Tibial nerve (tissue), 4 donors: ENCODE measurements at regions not wholly inside any gene's neighbourhood (a gene's known extent, or its start where the extent isn't known, plus 50 kb on each side); places are given as distances from the start of the nearest gene placed in this dataset.

ENCODE experiments used
- DNase-seq, 2 donors: peaks; one replicate each; pipeline ENCODE4 v3.0.0-alpha.2; 2019; ENCODE audit warnings: low spot score in 2 of 2
- H3K27ac ChIP-seq, 4 donors: fragments of 200-600 bp; sonication (generic) in 3 of 4; one replicate each; pipeline ENCODE4 v1.5.1; 2017 to 2019; ENCODE audit warnings: mild to moderate bottlenecking in 1 of 4
- H3K27me3 ChIP-seq, 2 donors: fragments of 200-600 bp; sonication (generic) in 1 of 2; one replicate each; pipeline versions ENCODE4 v1.5.1 to v1.6.0; 2017 to 2019
- H3K36me3 ChIP-seq, 3 donors: fragments of 200-600 bp; sonication (generic); one replicate each; pipeline ENCODE4 v1.5.1; 2018 to 2019
- H3K4me1 ChIP-seq, 4 donors: fragments of 200-600 bp; sonication (generic) in 3 of 4; one replicate each; pipeline ENCODE4 v1.5.1; 2017 to 2019
- H3K4me3 ChIP-seq, 4 donors: fragments of 200-600 bp; sonication (generic) in 3 of 4; one replicate each; pipeline ENCODE4 v1.5.1; 2017 to 2019; ENCODE audit warnings: mild to moderate bottlenecking in 1 of 4, moderate library complexity in 1 of 4
- H3K9me3 ChIP-seq, 4 donors: fragments of 200-600 bp; sonication (generic) in 3 of 4; one replicate each; pipeline ENCODE4 v1.5.1; 2017 to 2019
- EP300 ChIP-seq, 2 donors: sonication (generic); formaldehyde crosslinking; IDR thresholded peaks; one replicate each; pipeline ENCODE4 v1.6.1; 2017; ENCODE audit warnings: antibody characterized with exemption in 2 of 2, mild to moderate bottlenecking in 1 of 2
- POLR2A ChIP-seq, 2 donors: fragments of 450-650 bp; IDR thresholded peaks; one replicate each; pipeline ENCODE4 v1.6.1; 2017; ENCODE audit warnings: antibody characterized with exemption in 2 of 2, mild to moderate bottlenecking in 2 of 2, moderate library complexity in 2 of 2
- WGBS, 2 donors: methylation state at CpG; one replicate each; pipeline ENCODE4 v1.1.5; 2018; 5-methylcytosine and 5-hydroxymethylcytosine counted together
- TF ChIP-seq, protein P1 (sequence below), 5 experiments: fragments of 200-600 bp in 3 of 5; fragments of 450-650 bp in 2 of 5; sonication (generic) in 3 of 5; IDR thresholded peaks; one replicate each; pipeline ENCODE4 v1.5.1; 2016 to 2019; ENCODE audit warnings: antibody characterized with exemption in 5 of 5, mild to moderate bottlenecking in 3 of 5, moderate library complexity in 2 of 5

DNA sequence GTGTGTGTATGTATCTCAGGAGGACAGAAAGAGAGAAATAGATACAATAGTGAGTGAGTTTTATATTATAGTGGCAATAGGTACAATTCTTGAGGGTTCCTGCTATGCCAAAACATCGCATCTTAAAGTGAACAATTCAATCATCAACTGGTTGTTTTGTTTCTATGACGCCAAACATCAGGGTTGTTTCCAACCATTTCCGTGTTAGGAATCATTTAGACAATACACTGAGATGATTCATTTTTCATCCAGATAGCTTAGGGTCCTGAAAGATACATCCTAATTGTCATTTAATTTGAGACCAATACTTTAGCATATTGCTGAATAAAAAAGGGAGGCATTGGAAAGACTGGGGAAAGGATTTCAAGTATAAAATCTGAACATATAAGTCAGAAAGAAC is 472.2 kb downstream of the MCTP2 start:
- H3K4me3 ChIP-seq = no peak overlapping the region
- H3K9me3 ChIP-seq = peaks cover 0 to 6% (median 0%) of the 10 kb centered on the region in 4 donors
- no peaks in the 10 kb centered on the region for H3K36me3 ChIP-seq
- no peaks in the 10 kb centered on the region for H3K27me3 ChIP-seq
- peaks cover 0 to 4% (median 0%) of the 10 kb centered on the region in 4 donors for H3K4me1 ChIP-seq
- WGBS, 2 donors = 60 to 62% methylated on average over 3 of the region's 3 CpGs
- DNase-seq = no peak
- TF ChIP-seq, protein P1, sequence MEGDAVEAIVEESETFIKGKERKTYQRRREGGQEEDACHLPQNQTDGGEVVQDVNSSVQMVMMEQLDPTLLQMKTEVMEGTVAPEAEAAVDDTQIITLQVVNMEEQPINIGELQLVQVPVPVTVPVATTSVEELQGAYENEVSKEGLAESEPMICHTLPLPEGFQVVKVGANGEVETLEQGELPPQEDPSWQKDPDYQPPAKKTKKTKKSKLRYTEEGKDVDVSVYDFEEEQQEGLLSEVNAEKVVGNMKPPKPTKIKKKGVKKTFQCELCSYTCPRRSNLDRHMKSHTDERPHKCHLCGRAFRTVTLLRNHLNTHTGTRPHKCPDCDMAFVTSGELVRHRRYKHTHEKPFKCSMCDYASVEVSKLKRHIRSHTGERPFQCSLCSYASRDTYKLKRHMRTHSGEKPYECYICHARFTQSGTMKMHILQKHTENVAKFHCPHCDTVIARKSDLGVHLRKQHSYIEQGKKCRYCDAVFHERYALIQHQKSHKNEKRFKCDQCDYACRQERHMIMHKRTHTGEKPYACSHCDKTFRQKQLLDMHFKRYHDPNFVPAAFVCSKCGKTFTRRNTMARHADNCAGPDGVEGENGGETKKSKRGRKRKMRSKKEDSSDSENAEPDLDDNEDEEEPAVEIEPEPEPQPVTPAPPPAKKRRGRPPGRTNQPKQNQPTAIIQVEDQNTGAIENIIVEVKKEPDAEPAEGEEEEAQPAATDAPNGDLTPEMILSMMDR (IDR thresholded peaks at IDR 0.05) = no peak
- TF ChIP-seq EP300 (IDR thresholded peaks at IDR 0.05) = no peak
- TF ChIP-seq POLR2A (IDR thresholded peaks at IDR 0.05) = no peak
- H3K27ac ChIP-seq = no peak overlapping the region

DNA sequence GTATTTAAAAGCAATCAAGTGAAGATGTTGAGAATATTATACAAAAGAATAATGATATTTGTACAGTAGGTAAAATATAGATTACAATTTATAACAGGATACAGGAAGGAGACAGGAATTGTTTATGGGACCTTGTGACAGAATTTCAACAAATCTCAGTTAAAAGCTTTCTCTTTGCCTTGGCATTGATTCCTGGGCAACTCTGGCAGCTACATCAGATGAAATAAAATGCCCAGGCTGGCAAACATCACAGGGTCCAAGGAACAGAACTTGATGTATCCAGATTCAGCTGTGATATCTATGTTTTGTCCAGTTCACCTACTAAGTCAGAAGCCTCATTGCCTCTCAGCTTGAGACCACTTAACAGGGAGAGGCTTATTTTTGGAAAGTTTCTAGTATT is 473.1 kb downstream of the MCTP2 start:
- Histone ChIP-seq H3K36me3 (no peaks in the 10 kb centered on the region), H3K9me3 (peaks cover 0 to 6% (median 0%) of the 10 kb centered on the region in 4 donors), H3K4me3 (no peak overlapping the region), H3K4me1 (peaks cover 0 to 4% (median 0%) of the 10 kb centered on the region in 4 donors), H3K27me3 (no peaks in the 10 kb centered on the region), H3K27ac (no peak overlapping the region)
- no peak for TF ChIP-seq POLR2A (IDR thresholded peaks at IDR 0.05)
- no peak for TF ChIP-seq EP300 (IDR thresholded peaks at IDR 0.05)
- TF ChIP-seq, protein P1 (IDR thresholded peaks at IDR 0.05) = no peak
- DNase-seq = no peak

DNA sequence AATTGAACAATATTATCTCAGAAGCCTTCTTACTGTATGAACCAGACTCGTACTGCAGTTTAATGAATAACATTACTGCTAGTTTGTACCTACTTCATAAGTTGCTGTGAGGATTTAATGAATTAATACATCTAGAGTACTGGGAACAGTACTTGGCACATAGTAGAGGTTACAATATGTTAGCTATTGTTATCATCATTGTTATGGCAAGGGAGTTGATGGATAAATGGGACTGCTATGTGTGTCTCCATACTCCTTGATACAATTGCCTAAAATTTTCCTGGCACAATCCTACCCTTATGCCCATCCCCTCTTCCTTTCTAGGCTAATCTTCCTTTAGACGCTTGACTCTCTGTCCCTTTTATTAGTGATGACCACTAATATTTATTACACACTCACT is 473.6 kb downstream of the MCTP2 start:
- H3K9me3 ChIP-seq = peaks cover 0 to 6% (median 0%) of the 10 kb centered on the region in 4 donors
- DNase-seq = no peak
- H3K27me3 ChIP-seq = no peaks in the 10 kb centered on the region
- H3K4me1 ChIP-seq = peaks cover 0 to 4% (median 0%) of the 10 kb centered on the region in 4 donors
- 83 to 89% methylated on average over 2 of the region's 2 CpGs for WGBS, 2 donors
- no peaks in the 10 kb centered on the region for H3K36me3 ChIP-seq
- TF ChIP-seq POLR2A (IDR thresholded peaks at IDR 0.05) (no peak), EP300 (IDR thresholded peaks at IDR 0.05) (no peak)
- TF ChIP-seq, protein P1 (IDR thresholded peaks at IDR 0.05) = no peak
- H3K4me3 ChIP-seq = no peak overlapping the region
- no peak overlapping the region for H3K27ac ChIP-seq

DNA sequence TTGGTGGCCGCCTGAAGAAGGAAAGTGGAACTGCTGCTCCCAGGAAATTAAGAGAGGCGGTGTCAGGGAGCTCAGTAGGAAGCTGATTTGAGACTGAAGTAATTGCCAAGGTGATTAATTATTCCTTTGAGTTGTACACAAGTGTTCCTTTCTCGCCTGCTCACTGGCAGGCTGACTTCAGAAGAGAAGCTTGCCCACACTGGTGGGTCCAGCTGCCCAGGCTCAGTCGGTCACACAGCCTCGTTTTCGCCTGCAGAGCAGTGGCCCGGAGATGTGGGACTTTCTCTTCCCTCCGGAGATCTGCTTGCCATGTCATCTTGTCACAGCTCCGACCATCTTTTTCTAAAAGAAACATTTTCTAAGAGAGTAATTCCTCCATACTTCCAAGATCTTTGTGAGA is 478.0 kb downstream of the MCTP2 start:
- no peak overlapping the region for H3K27ac ChIP-seq
- TF ChIP-seq, protein P1 (IDR thresholded peaks at IDR 0.05) = no peak
- no peak for TF ChIP-seq EP300 (IDR thresholded peaks at IDR 0.05)
- TF ChIP-seq POLR2A (IDR thresholded peaks at IDR 0.05) = no peak
- WGBS, 2 donors = 94% methylated on average over 9 of the region's 9 CpGs

DNA sequence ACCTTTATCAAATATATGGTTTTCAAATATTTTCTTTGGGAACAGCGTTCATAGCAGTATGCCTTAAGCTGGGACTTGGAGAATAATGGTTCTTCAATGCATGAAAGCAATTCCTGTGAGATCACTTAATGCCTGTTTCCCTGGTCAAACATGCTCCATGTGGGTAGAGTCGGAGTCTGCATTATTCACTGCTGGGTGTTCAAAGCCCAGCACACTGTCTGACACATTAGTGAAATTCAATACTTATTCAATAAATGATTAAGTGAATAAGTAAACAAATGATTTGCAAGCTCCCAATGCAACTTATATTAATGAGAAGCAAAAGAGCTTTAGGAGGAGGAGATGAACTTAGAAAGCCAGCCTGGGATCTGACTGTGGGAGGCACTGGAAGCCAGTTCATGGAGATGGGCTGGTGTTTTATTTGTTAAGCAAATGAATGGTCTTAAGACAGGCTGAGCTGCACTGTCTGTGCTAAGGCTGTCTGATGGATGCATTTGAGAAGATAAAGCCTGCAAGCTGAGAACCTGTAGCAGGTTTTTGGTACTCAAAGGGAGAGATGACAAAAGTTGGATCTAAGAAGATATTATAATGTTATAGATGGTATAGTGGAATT is 490.8 kb downstream of the MCTP2 start:
- no peak for DNase-seq
- no peaks in the 10 kb centered on the region for H3K27me3 ChIP-seq
- no peaks in the 10 kb centered on the region for H3K9me3 ChIP-seq
- H3K4me1 ChIP-seq = peaks cover 0 to 11% (median 0%) of the 10 kb centered on the region in 4 donors
- TF ChIP-seq, protein P1 (IDR thresholded peaks at IDR 0.05) = no peak
- TF ChIP-seq POLR2A (IDR thresholded peaks at IDR 0.05) = no peak
- TF ChIP-seq EP300 (IDR thresholded peaks at IDR 0.05) = no peak
- H3K36me3 ChIP-seq = no peaks in the 10 kb centered on the region
- no peak overlapping the region for H3K4me3 ChIP-seq
- H3K27ac ChIP-seq = no peak overlapping the region
- 74 to 84% methylated on average over 2 of the region's 2 CpGs for WGBS, 2 donors

More for the DNA sequence above, 478.0 kb downstream of the MCTP2 start:
- no peaks in the 10 kb centered on the region for H3K36me3 ChIP-seq
- no peaks in the 10 kb centered on the region for H3K4me1 ChIP-seq
- no peak for DNase-seq
- no peaks in the 10 kb centered on the region for H3K27me3 ChIP-seq
- peaks cover 0 to 6% (median 0%) of the 10 kb centered on the region in 4 donors for H3K9me3 ChIP-seq
- no peak overlapping the region for H3K4me3 ChIP-seq
